ENCODE measurements at regions not wholly inside any gene's neighbourhood (a gene's known extent, or its start where the extent isn't known, plus 50 kb on each side); places are given as distances from the start of the nearest gene placed in this dataset.

DNA sequence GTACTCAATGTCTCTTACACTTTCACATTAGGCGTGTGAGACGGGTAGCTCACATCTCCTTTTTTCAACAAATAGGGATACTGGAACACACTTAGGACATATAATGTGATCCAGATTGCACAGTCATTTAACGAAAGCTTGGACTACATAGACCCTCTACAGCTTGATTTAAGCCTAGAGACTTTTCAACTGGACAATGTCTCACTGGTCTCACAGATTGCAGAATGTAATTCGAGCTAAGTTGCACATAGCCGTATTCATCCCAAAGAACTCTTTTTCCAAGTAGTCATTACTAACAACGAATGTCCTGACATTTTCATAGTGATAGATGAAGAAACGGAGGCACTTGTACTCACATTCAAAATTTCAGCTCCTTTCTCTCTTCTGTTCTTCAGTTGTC is 612.1 kb downstream of the ZEB2 start:
- Histone ChIP-seq H3K4me3 (ENCODE audit: low read depth, low read length) (no peak overlapping the region), H3K27ac (no peak overlapping the region), H3K27me3 (ENCODE audit: insufficient read depth, low read depth, severe bottlenecking) (no peaks in the 10 kb centered on the region), H3K36me3 (no peaks in the 10 kb centered on the region), H3K9me3 (ENCODE audit: severe bottlenecking) (no peaks in the 10 kb centered on the region)
- DNase-seq, result no peak
- TF ChIP-seq, protein P1, sequence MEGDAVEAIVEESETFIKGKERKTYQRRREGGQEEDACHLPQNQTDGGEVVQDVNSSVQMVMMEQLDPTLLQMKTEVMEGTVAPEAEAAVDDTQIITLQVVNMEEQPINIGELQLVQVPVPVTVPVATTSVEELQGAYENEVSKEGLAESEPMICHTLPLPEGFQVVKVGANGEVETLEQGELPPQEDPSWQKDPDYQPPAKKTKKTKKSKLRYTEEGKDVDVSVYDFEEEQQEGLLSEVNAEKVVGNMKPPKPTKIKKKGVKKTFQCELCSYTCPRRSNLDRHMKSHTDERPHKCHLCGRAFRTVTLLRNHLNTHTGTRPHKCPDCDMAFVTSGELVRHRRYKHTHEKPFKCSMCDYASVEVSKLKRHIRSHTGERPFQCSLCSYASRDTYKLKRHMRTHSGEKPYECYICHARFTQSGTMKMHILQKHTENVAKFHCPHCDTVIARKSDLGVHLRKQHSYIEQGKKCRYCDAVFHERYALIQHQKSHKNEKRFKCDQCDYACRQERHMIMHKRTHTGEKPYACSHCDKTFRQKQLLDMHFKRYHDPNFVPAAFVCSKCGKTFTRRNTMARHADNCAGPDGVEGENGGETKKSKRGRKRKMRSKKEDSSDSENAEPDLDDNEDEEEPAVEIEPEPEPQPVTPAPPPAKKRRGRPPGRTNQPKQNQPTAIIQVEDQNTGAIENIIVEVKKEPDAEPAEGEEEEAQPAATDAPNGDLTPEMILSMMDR (IDR thresholded peaks at IDR 0.05; ENCODE audit: low read depth, low read length), result no peak

DNA sequence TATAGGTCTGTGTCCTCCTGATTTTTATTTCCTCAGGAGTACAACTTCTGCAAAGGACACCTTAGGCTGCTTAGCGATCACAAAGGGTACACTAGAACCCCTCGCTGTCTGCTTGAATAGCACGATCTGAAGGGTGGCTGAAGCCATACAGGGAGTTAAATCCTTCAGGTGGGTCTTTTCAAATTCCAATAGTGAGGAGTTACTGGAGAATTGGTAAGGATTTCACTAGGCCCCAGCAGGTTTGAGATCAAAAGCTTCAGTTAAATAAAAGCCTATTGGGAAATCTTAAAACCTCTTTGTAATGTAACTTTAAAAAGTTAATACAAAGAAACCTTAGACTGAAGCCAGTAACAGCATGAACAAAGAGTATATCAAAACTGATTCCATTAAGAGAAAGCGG is 613.1 kb downstream of the ZEB2 start:
- Histone ChIP-seq H3K27me3 (ENCODE audit: insufficient read depth, low read depth, severe bottlenecking) (no peaks in the 10 kb centered on the region), H3K27ac (no peak overlapping the region), H3K36me3 (no peaks in the 10 kb centered on the region), H3K9me3 (ENCODE audit: severe bottlenecking) (no peaks in the 10 kb centered on the region), H3K4me3 (ENCODE audit: low read depth, low read length) (no peak overlapping the region)
- TF ChIP-seq, protein P1 (IDR thresholded peaks at IDR 0.05; ENCODE audit: low read depth, low read length), result no peak
- no peak for DNase-seq

DNA sequence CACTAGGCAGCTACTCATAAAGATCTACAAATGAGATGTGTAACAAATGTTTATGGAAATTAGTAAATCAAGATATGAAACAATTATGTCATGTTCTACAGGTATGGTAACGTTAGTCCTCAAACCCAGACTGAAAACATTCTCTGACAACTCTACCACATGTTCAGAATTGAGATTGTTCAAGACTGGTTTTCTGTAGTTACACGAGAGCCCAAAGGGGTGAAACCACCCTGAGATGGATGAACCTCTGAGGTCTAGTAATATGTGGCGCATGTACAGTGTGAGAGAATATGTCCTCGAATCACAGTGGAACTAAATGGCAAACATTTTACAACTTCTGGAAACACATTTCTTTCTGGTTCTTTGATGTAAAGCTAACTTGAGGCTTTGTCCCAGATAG is 614.3 kb downstream of the ZEB2 start:
- no peak overlapping the region for H3K4me3 ChIP-seq (ENCODE audit: low read depth, low read length)
- DNase-seq, result no peak
- TF ChIP-seq, protein P1 (IDR thresholded peaks at IDR 0.05; ENCODE audit: low read depth, low read length), result no peak
- no peaks in the 10 kb centered on the region for H3K9me3 ChIP-seq (ENCODE audit: severe bottlenecking)
- no peak overlapping the region for H3K27ac ChIP-seq
- H3K36me3 ChIP-seq, result no peaks in the 10 kb centered on the region
- H3K27me3 ChIP-seq (ENCODE audit: insufficient read depth, low read depth, severe bottlenecking), result no peaks in the 10 kb centered on the region

DNA sequence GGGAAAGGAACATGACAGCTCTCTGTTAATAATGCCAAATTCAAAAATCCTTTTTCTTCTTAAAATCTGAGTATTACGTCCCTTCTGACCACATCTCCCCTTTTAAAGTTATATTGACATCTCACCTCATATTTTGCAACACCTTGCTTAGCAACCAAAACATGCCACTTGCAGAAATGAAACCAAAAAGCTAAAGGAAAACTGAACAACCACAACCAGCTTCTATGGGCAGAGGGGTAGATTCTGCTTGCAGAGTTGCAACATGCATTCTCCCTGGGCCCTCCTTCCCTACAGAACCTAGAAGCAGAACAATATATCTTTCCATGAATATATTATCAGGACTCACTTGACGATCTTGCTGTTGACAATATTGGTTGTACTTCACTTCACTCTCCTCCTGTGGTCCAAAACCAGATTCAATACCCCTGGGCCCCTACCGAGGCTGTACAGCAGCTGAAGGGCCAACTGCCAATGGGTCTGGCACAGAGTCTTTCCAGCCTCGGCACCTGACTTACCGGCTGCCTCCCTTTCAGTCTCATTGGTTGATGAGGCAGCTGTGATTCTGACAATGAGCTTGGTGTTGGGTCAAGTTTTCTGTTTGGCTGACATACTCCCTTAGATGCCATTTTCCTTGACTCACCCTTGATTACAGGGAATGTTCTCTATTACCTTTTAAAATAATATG is 616.6 kb downstream of the ZEB2 start:
- Histone ChIP-seq H3K27me3 (ENCODE audit: insufficient read depth, low read depth, severe bottlenecking) (no peaks in the 10 kb centered on the region), H3K9me3 (ENCODE audit: severe bottlenecking) (no peaks in the 10 kb centered on the region), H3K4me3 (ENCODE audit: low read depth, low read length) (no peak overlapping the region), H3K27ac (no peak overlapping the region), H3K36me3 (no peaks in the 10 kb centered on the region)
- no peak for DNase-seq
- TF ChIP-seq, protein P1 (IDR thresholded peaks at IDR 0.05; ENCODE audit: low read depth, low read length), result no peak

DNA sequence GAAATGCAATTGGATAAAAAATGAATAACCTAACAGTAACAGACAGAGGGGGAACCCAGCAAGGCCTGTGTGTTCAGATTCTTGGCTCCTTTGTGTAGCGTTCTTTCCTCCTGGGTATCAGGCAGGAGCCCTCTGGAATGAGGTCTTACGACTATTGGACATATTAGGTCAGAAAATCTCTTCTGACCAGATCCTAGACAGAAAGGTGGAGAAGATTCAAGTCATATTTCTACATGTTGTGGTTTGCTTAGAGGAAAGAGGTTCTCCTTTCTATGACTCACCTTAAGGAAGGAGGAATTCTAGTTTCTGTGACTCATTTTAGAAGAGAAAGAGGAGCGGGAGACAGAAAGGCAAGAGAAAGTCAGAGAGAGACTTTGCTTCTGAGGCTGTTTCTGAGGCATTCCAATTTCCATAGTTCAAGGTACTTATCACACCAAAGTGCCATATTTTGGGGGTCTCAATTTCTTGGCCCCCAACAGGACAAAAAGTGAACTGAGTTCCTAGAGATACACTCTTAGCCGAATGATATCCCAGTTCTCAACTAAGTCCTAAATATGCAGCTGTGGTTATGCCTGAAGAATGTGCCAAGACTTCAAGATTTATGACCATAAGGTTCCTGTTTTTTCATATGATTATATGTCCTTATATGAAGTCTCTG is 618.6 kb downstream of the ZEB2 start:
- H3K4me3 ChIP-seq (ENCODE audit: low read depth, low read length), result no peak overlapping the region
- no peak overlapping the region for H3K27ac ChIP-seq
- no peak for DNase-seq

More for the DNA sequence above, 618.6 kb downstream of the ZEB2 start:
- H3K27me3 ChIP-seq (ENCODE audit: insufficient read depth, low read depth, severe bottlenecking), result no peaks in the 10 kb centered on the region
- H3K9me3 ChIP-seq (ENCODE audit: severe bottlenecking), result peaks cover 3% of the 10 kb centered on the region
- H3K36me3 ChIP-seq, result no peaks in the 10 kb centered on the region
- TF ChIP-seq, protein P1 (IDR thresholded peaks at IDR 0.05; ENCODE audit: low read depth, low read length), result no peak

Measured in WERI-Rb-1 (cell line).